Kidney (tissue), 13 donors: ENCODE measurements at regions not wholly inside any gene's neighbourhood (a gene's known extent, or its start where the extent isn't known, plus 50 kb on each side); places are given as distances from the start of the nearest gene placed in this dataset.
A peak's percentile ranks its signal among the peaks of the same experiment; 100 is the strongest.

Source experiments
- DNase-seq, 5 donors: peaks; one replicate each; pipeline ENCODE4 v3.0.0-alpha.2; 2013 to 2020
- FAIRE-seq: peaks from 2 replicates; lab custom pipeline; 2012; peaks lifted over from hg19 to GRCh38; lab: Jason Lieb, UNC
- H3K27ac ChIP-seq, 2 donors: one replicate each; pipeline ENCODE4 v1.7.0; 2013; ENCODE audit warnings: low read depth in 2 of 2, low read length in 2 of 2, inconsistent platforms in 1 of 2
- H3K27me3 ChIP-seq: one replicate; pipeline ENCODE4 v1.7.1; 2013; ENCODE audit warnings: low read length, inconsistent platforms; ENCODE audit not compliant: control insufficient read depth, insufficient read depth
- H3K36me3 ChIP-seq, 3 donors: one replicate each; pipeline versions ENCODE4 v1.7.0 to v1.7.1; 2013; ENCODE audit warnings: low read length in 3 of 3, control low read depth in 1 of 3, inconsistent platforms in 1 of 3; ENCODE audit not compliant: insufficient read depth in 3 of 3, control insufficient read depth in 2 of 3
- H3K4me1 ChIP-seq, 3 donors: one replicate each; pipeline versions ENCODE4 v1.7.0 to v1.7.1; 2013; ENCODE audit warnings: low read length in 3 of 3, inconsistent platforms in 1 of 3, low read depth in 1 of 3; ENCODE audit not compliant: control insufficient read depth in 2 of 3, insufficient read depth in 2 of 3
- H3K4me3 ChIP-seq, 3 donors: one replicate each; pipeline versions ENCODE4 v1.7.0 to v1.8.1; 2013; ENCODE audit warnings: low read length in 3 of 3, control low read depth in 1 of 3, inconsistent platforms in 1 of 3
- H3K9ac ChIP-seq, 3 donors: one replicate each; pipeline versions ENCODE4 v1.7.0 to v1.7.1; 2013; ENCODE audit warnings: low read length in 3 of 3, control low read depth in 1 of 3, inconsistent platforms in 1 of 3
- H3K9me3 ChIP-seq, 3 donors: one replicate each; pipeline versions ENCODE4 v1.7.0 to v1.7.1; 2013; ENCODE audit warnings: low read length in 3 of 3, control low read depth in 1 of 3, inconsistent platforms in 1 of 3; ENCODE audit not compliant: control insufficient read depth in 2 of 3, insufficient read depth in 1 of 3
- CTCF ChIP-seq: IDR thresholded peaks from 3 replicates; pipeline ENCODE4 v1.5.1; 2012; ENCODE audit warnings: mild to moderate bottlenecking, moderate library complexity, borderline replicate concordance; ENCODE audit not compliant: insufficient read depth; ENCODE audit errors: extremely low read depth
- intact Hi-C: fragments of 100-400 bp; cut with DNase I; formaldehyde crosslinking; loops from one replicate; pipeline ENCODE4 v1.11.1; 2022
- donor health status: control.
- donor health status: control.
- donor health status: control.
- donor health status: control.
- donor health status: control.
- donor health status: DM: yes; HTN: yes; CAD: no.
- donor health status: Normal renal cell carcinoma (clear cell type).

- DNase-seq = peak in 3 of 5 donors; percentile 26 to 58 (median 37)
- H3K4me3 ChIP-seq = no peak overlapping the region
- no peak overlapping the region for H3K9ac ChIP-seq
- TF ChIP-seq CTCF = no peak
- H3K36me3 ChIP-seq = no peaks in the 10 kb centered on the region
- H3K27ac ChIP-seq = no peak overlapping the region
- FAIRE-seq = no peak
- intact Hi-C loops = no loop called here
- H3K4me1 ChIP-seq = no peaks in the 10 kb centered on the region
- no peaks in the 10 kb centered on the region for H3K27me3 ChIP-seq
- H3K9me3 ChIP-seq = no peaks in the 10 kb centered on the region
These were observed 314.9 kb downstream of the RPS24 start for GRCh38 chr10:78348411-78349164.

- no peak for TF ChIP-seq CTCF
- DNase-seq (peak in 1 of 5 donors; percentile 26), FAIRE-seq (no peak)
- Histone ChIP-seq H3K36me3 (no peaks in the 10 kb centered on the region), H3K9ac (no peak overlapping the region), H3K9me3 (no peaks in the 10 kb centered on the region), H3K4me1 (peaks cover 0 to 2% (median 2%) of the 10 kb centered on the region in 3 donors), H3K27ac (no peak overlapping the region), H3K4me3 (no peak overlapping the region), H3K27me3 (no peaks in the 10 kb centered on the region)
- intact Hi-C loops = no loop called here
These were observed 315.5 kb downstream of the RPS24 start for GRCh38 chr10:78349165-78349516.

- Histone ChIP-seq H3K27ac (no peak overlapping the region), H3K9me3 (no peaks in the 10 kb centered on the region), H3K27me3 (no peaks in the 10 kb centered on the region), H3K4me1 (peaks cover 0 to 2% (median 2%) of the 10 kb centered on the region in 3 donors), H3K36me3 (no peaks in the 10 kb centered on the region), H3K4me3 (no peak overlapping the region), H3K9ac (no peak overlapping the region)
- DNase-seq (peak in 1 of 5 donors; percentile 24), FAIRE-seq (no peak)
- no peak for TF ChIP-seq CTCF
- intact Hi-C loops = no loop called here
These were observed 316.4 kb downstream of the RPS24 start for GRCh38 chr10:78349911-78350663.
